ENCODE measurements at regions not wholly inside any gene's neighbourhood (a gene's known extent, or its start where the extent isn't known, plus 50 kb on each side); places are given as distances from the start of the nearest gene placed in this dataset.

- no peak for TF ChIP-seq OSR2 (tag by site-specific recombination; IDR thresholded peaks at IDR 0.05)
- TF ChIP-seq, protein P1, sequence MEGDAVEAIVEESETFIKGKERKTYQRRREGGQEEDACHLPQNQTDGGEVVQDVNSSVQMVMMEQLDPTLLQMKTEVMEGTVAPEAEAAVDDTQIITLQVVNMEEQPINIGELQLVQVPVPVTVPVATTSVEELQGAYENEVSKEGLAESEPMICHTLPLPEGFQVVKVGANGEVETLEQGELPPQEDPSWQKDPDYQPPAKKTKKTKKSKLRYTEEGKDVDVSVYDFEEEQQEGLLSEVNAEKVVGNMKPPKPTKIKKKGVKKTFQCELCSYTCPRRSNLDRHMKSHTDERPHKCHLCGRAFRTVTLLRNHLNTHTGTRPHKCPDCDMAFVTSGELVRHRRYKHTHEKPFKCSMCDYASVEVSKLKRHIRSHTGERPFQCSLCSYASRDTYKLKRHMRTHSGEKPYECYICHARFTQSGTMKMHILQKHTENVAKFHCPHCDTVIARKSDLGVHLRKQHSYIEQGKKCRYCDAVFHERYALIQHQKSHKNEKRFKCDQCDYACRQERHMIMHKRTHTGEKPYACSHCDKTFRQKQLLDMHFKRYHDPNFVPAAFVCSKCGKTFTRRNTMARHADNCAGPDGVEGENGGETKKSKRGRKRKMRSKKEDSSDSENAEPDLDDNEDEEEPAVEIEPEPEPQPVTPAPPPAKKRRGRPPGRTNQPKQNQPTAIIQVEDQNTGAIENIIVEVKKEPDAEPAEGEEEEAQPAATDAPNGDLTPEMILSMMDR (tag by site-specific recombination; IDR thresholded peaks at IDR 0.05): no peak
- TF ChIP-seq, protein P2, sequence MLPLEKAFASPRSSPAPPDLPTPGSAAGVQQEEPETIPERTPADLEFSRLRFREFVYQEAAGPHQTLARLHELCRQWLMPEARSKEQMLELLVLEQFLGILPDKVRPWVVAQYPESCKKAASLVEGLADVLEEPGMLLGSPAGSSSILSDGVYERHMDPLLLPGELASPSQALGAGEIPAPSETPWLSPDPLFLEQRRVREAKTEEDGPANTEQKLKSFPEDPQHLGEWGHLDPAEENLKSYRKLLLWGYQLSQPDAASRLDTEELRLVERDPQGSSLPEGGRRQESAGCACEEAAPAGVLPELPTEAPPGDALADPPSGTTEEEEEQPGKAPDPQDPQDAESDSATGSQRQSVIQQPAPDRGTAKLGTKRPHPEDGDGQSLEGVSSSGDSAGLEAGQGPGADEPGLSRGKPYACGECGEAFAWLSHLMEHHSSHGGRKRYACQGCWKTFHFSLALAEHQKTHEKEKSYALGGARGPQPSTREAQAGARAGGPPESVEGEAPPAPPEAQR (tag by site-specific recombination; IDR thresholded peaks at IDR 0.05): no peak
- no peak for TF ChIP-seq ZBTB44 (tag by site-specific recombination; IDR thresholded peaks at IDR 0.05)
- no peak for TF ChIP-seq ZBTB8A (tag by site-specific recombination; IDR thresholded peaks at IDR 0.05)
- no peak for TF ChIP-seq ZBTB21 (tag by site-specific recombination; IDR thresholded peaks at IDR 0.05)
- no peak for TF ChIP-seq ELK4 (IDR thresholded peaks at IDR 0.05; ENCODE audit: borderline replicate concordance, low read depth, low read length)
- no peak for TF ChIP-seq ZNF561 (tag by site-specific recombination; IDR thresholded peaks at IDR 0.05; ENCODE audit: borderline replicate concordance)
- no peak for TF ChIP-seq YY1 (tag by site-specific recombination; IDR thresholded peaks at IDR 0.05)
- no peak for TF ChIP-seq HOXD13 (CRISPR knock-in tag; IDR thresholded peaks at IDR 0.05; ENCODE audit: borderline replicate concordance)
- TF ChIP-seq EGR2 (tag by site-specific recombination; IDR thresholded peaks at IDR 0.05; ENCODE audit: low read depth): no peak
Observed at GRCh38 chr6:82080767-82081166, 166.8 kb downstream of the IBTK start.

All from HEK293 (cell line).